Esophagus (tissue), 2 donors: ENCODE measurements at regions not wholly inside any gene's neighbourhood (a gene's known extent, or its start where the extent isn't known, plus 50 kb on each side); places are given as distances from the start of the nearest gene placed in this dataset.

Experiments
- H3K27ac ChIP-seq, 2 donors: one replicate each; pipeline ENCODE4 v1.5.1; 2013; ENCODE audit warnings: low read depth in 2 of 2, mild to moderate bottlenecking in 2 of 2, inconsistent platforms in 1 of 2, low read length in 1 of 2, moderate library complexity in 1 of 2
- H3K27me3 ChIP-seq, 2 donors: one replicate each; pipeline ENCODE4 v1.6.1; 2013; ENCODE audit warnings: low read length in 2 of 2, control low read depth in 1 of 2, mild to moderate bottlenecking in 1 of 2; ENCODE audit not compliant: insufficient read depth in 2 of 2, control insufficient read depth in 1 of 2
- H3K36me3 ChIP-seq, 2 donors: one replicate each; pipeline ENCODE4 v1.6.1; 2013; ENCODE audit warnings: low read length in 1 of 2; ENCODE audit not compliant: control insufficient read depth in 2 of 2, insufficient read depth in 2 of 2
- H3K4me1 ChIP-seq, 2 donors: one replicate each; pipeline ENCODE4 v1.6.1; 2013; ENCODE audit warnings: low read length in 1 of 2; ENCODE audit not compliant: control insufficient read depth in 2 of 2, insufficient read depth in 2 of 2
- H3K4me3 ChIP-seq, 2 donors: one replicate each; pipeline ENCODE4 v1.5.1; 2013; ENCODE audit warnings: low read length in 2 of 2, mild to moderate bottlenecking in 2 of 2, low read depth in 1 of 2, moderate library complexity in 1 of 2
- H3K9me3 ChIP-seq, 2 donors: one replicate each; pipeline ENCODE4 v1.6.1; 2013; ENCODE audit warnings: mild to moderate bottlenecking in 2 of 2, low read depth in 1 of 2, low read length in 1 of 2, moderate library complexity in 1 of 2; ENCODE audit not compliant: control insufficient read depth in 2 of 2, insufficient read depth in 1 of 2
- WGBS, 2 donors: extraction: QIAGEN DNeasy Blood & Tissue Kit; methylation state at CpG; one replicate each; pipeline ENCODE4 v1.1.7; 2013; 5-methylcytosine and 5-hydroxymethylcytosine counted together
- donor health status: healthy with polysubstance abuse.
- donor health status: Bipolar disorder and iron deficiency.

GRCh38 chr11:101748572-101749344 is 165.0 kb upstream of the TRPC6 start:
- WGBS, 2 donors, result 61 to 66% methylated on average over 3 of the region's 3 CpGs
- Histone ChIP-seq H3K9me3 (no peaks in the 10 kb centered on the region), H3K4me1 (no peaks in the 10 kb centered on the region), H3K27me3 (no peaks in the 10 kb centered on the region), H3K36me3 (no peaks in the 10 kb centered on the region), H3K27ac (no peak overlapping the region), H3K4me3 (no peak overlapping the region)

- WGBS, 2 donors, result 47 to 53% methylated on average over 1 of the region's 1 CpG
Observed at GRCh38 chr11:101745756-101746155, 161.9 kb upstream of the TRPC6 start.

GRCh38 chr11:101743828-101744227 is 160.0 kb upstream of the TRPC6 start:
- H3K27ac ChIP-seq, result no peak overlapping the region
- H3K9me3 ChIP-seq, result no peaks in the 10 kb centered on the region
- no peaks in the 10 kb centered on the region for H3K4me1 ChIP-seq
- no peaks in the 10 kb centered on the region for H3K36me3 ChIP-seq
- H3K27me3 ChIP-seq, result no peaks in the 10 kb centered on the region
- no peak overlapping the region for H3K4me3 ChIP-seq

More at GRCh38 chr11:101745756-101746155, 161.9 kb upstream of the TRPC6 start:
- Histone ChIP-seq H3K4me1 (no peaks in the 10 kb centered on the region), H3K36me3 (no peaks in the 10 kb centered on the region), H3K27me3 (no peaks in the 10 kb centered on the region), H3K27ac (no peak overlapping the region), H3K9me3 (no peaks in the 10 kb centered on the region), H3K4me3 (no peak overlapping the region)

- 72 to 81% methylated on average over 6 of the region's 6 CpGs for WGBS, 2 donors
- no peaks in the 10 kb centered on the region for H3K4me1 ChIP-seq
- no peaks in the 10 kb centered on the region for H3K36me3 ChIP-seq
- H3K4me3 ChIP-seq, result no peak overlapping the region
- no peak overlapping the region for H3K27ac ChIP-seq
- no peaks in the 10 kb centered on the region for H3K9me3 ChIP-seq
- no peaks in the 10 kb centered on the region for H3K27me3 ChIP-seq
Observed at GRCh38 chr11:101741479-101742175, 157.8 kb upstream of the TRPC6 start.

GRCh38 chr11:101741061-101741460 is 157.3 kb upstream of the TRPC6 start:
- H3K4me3 ChIP-seq, result no peak overlapping the region
- H3K27me3 ChIP-seq, result no peaks in the 10 kb centered on the region
- no peak overlapping the region for H3K27ac ChIP-seq
- no peaks in the 10 kb centered on the region for H3K9me3 ChIP-seq
- H3K36me3 ChIP-seq, result no peaks in the 10 kb centered on the region
- H3K4me1 ChIP-seq, result no peaks in the 10 kb centered on the region
- WGBS, 2 donors, result 62 to 73% methylated on average over 1 of the region's 1 CpG

GRCh38 chr11:101738452-101738851 is 154.6 kb upstream of the TRPC6 start:
- H3K36me3 ChIP-seq, result no peaks in the 10 kb centered on the region
- no peak overlapping the region for H3K4me3 ChIP-seq
- H3K27me3 ChIP-seq, result no peaks in the 10 kb centered on the region
- 63 to 65% methylated on average over 1 of the region's 1 CpG for WGBS, 2 donors
- H3K27ac ChIP-seq, result no peak overlapping the region
- no peaks in the 10 kb centered on the region for H3K4me1 ChIP-seq
- no peaks in the 10 kb centered on the region for H3K9me3 ChIP-seq

- WGBS, 2 donors, result 73 to 80% methylated on average over 2 of the region's 2 CpGs
- Histone ChIP-seq H3K4me1 (no peaks in the 10 kb centered on the region), H3K9me3 (no peaks in the 10 kb centered on the region), H3K27ac (no peak overlapping the region), H3K4me3 (no peak overlapping the region), H3K27me3 (no peaks in the 10 kb centered on the region), H3K36me3 (no peaks in the 10 kb centered on the region)
Observed at GRCh38 chr11:101729406-101730078, 145.7 kb upstream of the TRPC6 start.

GRCh38 chr11:101727451-101727850 is 143.6 kb upstream of the TRPC6 start:
- Histone ChIP-seq H3K4me3 (no peak overlapping the region), H3K27me3 (no peaks in the 10 kb centered on the region), H3K4me1 (no peaks in the 10 kb centered on the region), H3K36me3 (no peaks in the 10 kb centered on the region), H3K27ac (no peak overlapping the region), H3K9me3 (no peaks in the 10 kb centered on the region)
- WGBS, 2 donors, result 54 to 56% methylated on average over 3 of the region's 3 CpGs

GRCh38 chr11:101726988-101727387 is 143.2 kb upstream of the TRPC6 start:
- Histone ChIP-seq H3K36me3 (no peaks in the 10 kb centered on the region), H3K4me1 (no peaks in the 10 kb centered on the region), H3K27ac (no peak overlapping the region), H3K9me3 (no peaks in the 10 kb centered on the region), H3K4me3 (no peak overlapping the region), H3K27me3 (no peaks in the 10 kb centered on the region)
- 37 to 40% methylated on average over 1 of the region's 1 CpG for WGBS, 2 donors
